Gastrocnemius medialis (tissue), 4 donors: ENCODE measurements at regions not wholly inside any gene's neighbourhood (a gene's known extent, or its start where the extent isn't known, plus 50 kb on each side); places are given as distances from the start of the nearest gene placed in this dataset.

Experiments used
- ATAC-seq, 2 donors: fragments of 150-250 bp; one replicate each; pipeline ENCODE4 v1.9.1; 2016
- DNase-seq, 2 donors: peaks; one replicate each; pipeline ENCODE4 v3.0.0-alpha.2; 2019
- H3K27ac ChIP-seq, 4 donors: fragments of 200-600 bp; sonication (generic); 1 replicate in 1 of 4; 2 replicates in 3 of 4; pipeline ENCODE4 v1.5.1; 2016 to 2018; ENCODE audit warnings: mild to moderate bottlenecking in 2 of 4, moderate library complexity in 1 of 4
- H3K27me3 ChIP-seq, 3 donors: fragments of 200-600 bp; sonication (generic) in 2 of 3; 1 replicate in 1 of 3; 2 replicates in 2 of 3; pipeline versions ENCODE4 v1.5.1 to v1.6.0; 2016 to 2019; ENCODE audit warnings: mild to moderate bottlenecking in 1 of 3, moderate library complexity in 1 of 3
- H3K36me3 ChIP-seq, 2 donors: fragments of 200-600 bp; sonication (generic) in 1 of 2; one replicate each; pipeline ENCODE4 v1.5.1; 2017 to 2018
- H3K4me1 ChIP-seq, 2 donors: fragments of 200-600 bp; sonication (generic) in 1 of 2; one replicate each; pipeline ENCODE4 v1.5.1; 2016 to 2017; ENCODE audit warnings: mild to moderate bottlenecking in 2 of 2
- H3K4me3 ChIP-seq, 4 donors: fragments of 200-600 bp; sonication (generic) in 3 of 4; 1 replicate in 1 of 4; 2 replicates in 3 of 4; pipeline ENCODE4 v1.5.1; 2016 to 2019; ENCODE audit warnings: mild to moderate bottlenecking in 2 of 4
- H3K9me3 ChIP-seq, 3 donors: fragments of 200-600 bp; sonication (generic) in 2 of 3; 1 replicate in 1 of 3; 2 replicates in 2 of 3; pipeline ENCODE4 v1.5.1; 2016 to 2019
- POLR2A ChIP-seq, 2 donors: fragments of 450-650 bp; IDR thresholded peaks; one replicate each; pipeline ENCODE4 v1.6.1; 2017; ENCODE audit warnings: antibody characterized with exemption in 2 of 2, mild to moderate bottlenecking in 2 of 2, moderate library complexity in 2 of 2
- in situ Hi-C, 4 donors: fragments of 200-750 bp; cut with MboI; loops; one replicate each; pipeline versions ENCODE4 v1.15.0 to v1.8.0; 2017; ENCODE audit warnings: low sequenced_read_pairs in 4 of 4
- intact Hi-C: fragments of 100-400 bp; cut with DNase I; formaldehyde crosslinking; loops from one replicate; pipeline ENCODE4 v1.15.1; 2023; ENCODE audit warnings: low total_unique reads
- microRNA counts, 2 donors: library from miRNA; unstranded; fragments of <30 nt; microRNA quantifications; one replicate each; lab custom pipeline; 2016
- microRNA-seq, 2 donors: library from miRNA; unstranded; fragments of <30 nt; microRNA quantifications; one replicate each; pipeline ENCODE4, GENCODE V29; 2016; ENCODE audit warnings: borderline replicate concordance in 2 of 2
- TF ChIP-seq, protein P1 (sequence below), 5 experiments: fragments of 450-650 bp in 3 of 5; fragments of 200-600 bp in 2 of 5; sonication (generic) in 2 of 5; IDR thresholded peaks in 4 of 5; conservative IDR thresholded peaks in 1 of 5; 1 replicate in 4 of 5; 2 replicates in 1 of 5; pipeline ENCODE4 v1.5.1; 2016 to 2019; ENCODE audit warnings: antibody characterized with exemption in 5 of 5, mild to moderate bottlenecking in 3 of 5, moderate library complexity in 3 of 5

- Histone ChIP-seq H3K27ac (no peak overlapping the region), H3K4me3 (no peak overlapping the region), H3K4me1 (no peaks in the 10 kb centered on the region), H3K27me3 (no peaks in the 10 kb centered on the region), H3K36me3 (no peaks in the 10 kb centered on the region), H3K9me3 (no peaks in the 10 kb centered on the region)
- no peak for ATAC-seq
- no peak for DNase-seq
- intact Hi-C loops (no loop called here), in situ Hi-C loops (no loop called here)
- no peak for TF ChIP-seq POLR2A (IDR thresholded peaks at IDR 0.05)
- TF ChIP-seq, protein P1, sequence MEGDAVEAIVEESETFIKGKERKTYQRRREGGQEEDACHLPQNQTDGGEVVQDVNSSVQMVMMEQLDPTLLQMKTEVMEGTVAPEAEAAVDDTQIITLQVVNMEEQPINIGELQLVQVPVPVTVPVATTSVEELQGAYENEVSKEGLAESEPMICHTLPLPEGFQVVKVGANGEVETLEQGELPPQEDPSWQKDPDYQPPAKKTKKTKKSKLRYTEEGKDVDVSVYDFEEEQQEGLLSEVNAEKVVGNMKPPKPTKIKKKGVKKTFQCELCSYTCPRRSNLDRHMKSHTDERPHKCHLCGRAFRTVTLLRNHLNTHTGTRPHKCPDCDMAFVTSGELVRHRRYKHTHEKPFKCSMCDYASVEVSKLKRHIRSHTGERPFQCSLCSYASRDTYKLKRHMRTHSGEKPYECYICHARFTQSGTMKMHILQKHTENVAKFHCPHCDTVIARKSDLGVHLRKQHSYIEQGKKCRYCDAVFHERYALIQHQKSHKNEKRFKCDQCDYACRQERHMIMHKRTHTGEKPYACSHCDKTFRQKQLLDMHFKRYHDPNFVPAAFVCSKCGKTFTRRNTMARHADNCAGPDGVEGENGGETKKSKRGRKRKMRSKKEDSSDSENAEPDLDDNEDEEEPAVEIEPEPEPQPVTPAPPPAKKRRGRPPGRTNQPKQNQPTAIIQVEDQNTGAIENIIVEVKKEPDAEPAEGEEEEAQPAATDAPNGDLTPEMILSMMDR (IDR thresholded peaks at IDR 0.05 in 4 of 5, conservative IDR thresholded peaks at IDR 0.05 in 1 of 5) = no peak
Measured at GRCh38 chr6:99013145-99013544, 65.4 kb upstream of the FBXL4 start.

GRCh38 chr6:99011151-99011550 is 63.4 kb upstream of the FBXL4 start:
- Histone ChIP-seq H3K4me3 (no peak overlapping the region), H3K36me3 (no peaks in the 10 kb centered on the region), H3K4me1 (no peaks in the 10 kb centered on the region), H3K27ac (no peak overlapping the region), H3K27me3 (no peaks in the 10 kb centered on the region), H3K9me3 (no peaks in the 10 kb centered on the region)
- DNase-seq = no peak
- ATAC-seq = no peak
- in situ Hi-C loops = no loop called here
- intact Hi-C loops = no loop called here
- TF ChIP-seq, protein P1 (IDR thresholded peaks at IDR 0.05 in 4 of 5, conservative IDR thresholded peaks at IDR 0.05 in 1 of 5) = no peak

GRCh38 chr6:99002831-99003230 is 55.1 kb upstream of the FBXL4 start:
- Histone ChIP-seq H3K4me1 (no peaks in the 10 kb centered on the region), H3K27ac (no peak overlapping the region), H3K9me3 (no peaks in the 10 kb centered on the region), H3K27me3 (no peaks in the 10 kb centered on the region), H3K4me3 (no peak overlapping the region), H3K36me3 (no peaks in the 10 kb centered on the region)
- ATAC-seq (no peak), DNase-seq (no peak)
- TF ChIP-seq POLR2A (IDR thresholded peaks at IDR 0.05) = no peak
- TF ChIP-seq, protein P1 (IDR thresholded peaks at IDR 0.05 in 4 of 5, conservative IDR thresholded peaks at IDR 0.05 in 1 of 5) = no peak
- in situ Hi-C loops = no loop called here
- intact Hi-C loops = no loop called here

DNA sequence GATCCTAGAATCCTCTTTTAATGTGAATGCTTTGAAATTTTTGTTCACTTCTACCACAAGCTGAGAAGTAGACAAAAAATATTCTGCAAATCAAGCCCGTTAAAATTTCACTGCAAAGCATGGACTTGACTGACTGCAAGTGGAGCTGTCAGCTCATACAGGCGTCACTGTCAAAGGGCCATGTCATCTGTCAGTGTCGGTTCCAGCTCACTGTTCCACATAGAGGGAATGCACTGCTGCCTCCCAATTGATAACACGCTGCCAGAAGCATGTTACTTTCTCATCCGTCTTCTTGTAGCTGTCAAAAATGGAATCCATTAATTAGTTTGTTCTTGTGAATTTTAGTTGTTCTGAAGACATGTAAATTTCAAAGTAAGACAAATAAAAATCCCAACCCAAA is 50.4 kb upstream of the FBXL4 start:
- H3K4me1 ChIP-seq = peaks cover 0 to 1% of the 10 kb centered on the region in 2 donors
- in situ Hi-C loops = no loop called here
- no peaks in the 10 kb centered on the region for H3K27me3 ChIP-seq
- H3K4me3 ChIP-seq = no peak overlapping the region
- DNase-seq = no peak
- no peaks in the 10 kb centered on the region for H3K36me3 ChIP-seq
- no peak for TF ChIP-seq POLR2A (IDR thresholded peaks at IDR 0.05)
- TF ChIP-seq, protein P1 (IDR thresholded peaks at IDR 0.05 in 4 of 5, conservative IDR thresholded peaks at IDR 0.05 in 1 of 5) = no peak
- H3K9me3 ChIP-seq = no peaks in the 10 kb centered on the region
- H3K27ac ChIP-seq = no peak overlapping the region
- intact Hi-C loops = no loop called here
- ATAC-seq = no peak

MicroRNA genes in the stretch of these regions (microRNA counts, 767-probe panel; counts per million panel counts)
- microRNA hsa-miR-548ai (lab: Ali Mortazavi, UCI) = 5,909 to 6,872 counts per million in 2 donors

Small RNA genes lying in the stretch of these regions (microRNA-seq; reads per million reads assigned to microRNA genes)
- 0 reads per million in 2 donors for gene MIR548AI
